Loucy (cell line): ENCODE measurements at regions not wholly inside any gene's neighbourhood (a gene's known extent, or its start where the extent isn't known, plus 50 kb on each side); places are given as distances from the start of the nearest gene placed in this dataset.

Experiments used
- H2AFZ ChIP-seq: fragments of 200-600 bp; sonication (generic); 2 replicates; pipeline ENCODE4 v1.6.0; 2016; ENCODE audit warnings: antibody characterized with exemption, mild to moderate bottlenecking, low read length, moderate library complexity
- H3F3A ChIP-seq: fragments of 200-600 bp; 2 replicates; pipeline ENCODE4 v1.6.0; 2016; ENCODE audit warnings: antibody characterized with exemption, low read depth, mild to moderate bottlenecking
- H3K27me3 ChIP-seq: fragments of 200-600 bp; sonication (generic); 2 replicates; pipeline ENCODE4 v1.6.1; 2014; ENCODE audit warnings: low read length, mild to moderate bottlenecking; ENCODE audit not compliant: insufficient read depth, poor library complexity, severe bottlenecking
- H3K36me3 ChIP-seq: fragments of 200-600 bp; sonication (generic); 2 replicates; pipeline ENCODE4 v1.6.1; 2016; ENCODE audit warnings: low read length; ENCODE audit not compliant: insufficient read depth
- H3K4me1 ChIP-seq: fragments of 200-600 bp; sonication (generic); 2 replicates; pipeline ENCODE4 v1.5.1; 2014; ENCODE audit warnings: low read length, mild to moderate bottlenecking; ENCODE audit not compliant: insufficient read depth, poor library complexity, severe bottlenecking
- H3K4me2 ChIP-seq: fragments of 200-600 bp; sonication (generic); 2 replicates; pipeline ENCODE4 v1.6.0; 2014; ENCODE audit warnings: antibody characterized with exemption, low read length, low read depth, mild to moderate bottlenecking; ENCODE audit not compliant: poor library complexity, severe bottlenecking
- H3K4me3 ChIP-seq: fragments of 200-600 bp; sonication (generic); 2 replicates; pipeline ENCODE4 v1.5.1; 2014; ENCODE audit warnings: low read length, mild to moderate bottlenecking, mixed read lengths; ENCODE audit not compliant: poor library complexity, severe bottlenecking
- H3K79me2 ChIP-seq: fragments of 200-600 bp; sonication (generic); 2 replicates; pipeline ENCODE4 v1.6.1; 2014; ENCODE audit warnings: low read length; ENCODE audit not compliant: insufficient read depth
- H3K9ac ChIP-seq: fragments of 200-600 bp; sonication (generic); 2 replicates; pipeline ENCODE4 v1.6.0; 2014; ENCODE audit warnings: mild to moderate bottlenecking, low read depth, low read length, moderate library complexity; ENCODE audit not compliant: poor library complexity, severe bottlenecking
- H3K9me2 ChIP-seq: fragments of 200-600 bp; sonication (generic); replicated peaks from 2 replicates; pipeline ENCODE4 v1.6.1; 2016; ENCODE audit warnings: low read depth, low read length, mixed read lengths
- H3K9me3 ChIP-seq: fragments of 200-600 bp; sonication (generic); 2 replicates; pipeline ENCODE4 v1.6.1; 2014; ENCODE audit warnings: mild to moderate bottlenecking, antibody characterized with exemption, low read length, low read depth; ENCODE audit not compliant: insufficient read depth
- H4K20me1 ChIP-seq: fragments of 200-600 bp; sonication (generic); 2 replicates; pipeline ENCODE4 v1.6.0; 2014; ENCODE audit warnings: antibody characterized with exemption, low read length, mild to moderate bottlenecking; ENCODE audit not compliant: insufficient read depth, poor library complexity, severe bottlenecking
- EZH2phosphoT487 ChIP-seq: fragments of 200-600 bp; IDR thresholded peaks from 2 replicates; pipeline ENCODE4 v1.6.1; 2018; ENCODE audit warnings: antibody characterized with exemption, mild to moderate bottlenecking, moderate library complexity, borderline replicate concordance
- TF ChIP-seq, protein P1 (sequence below): fragments of 200-600 bp; sonication (generic); conservative IDR thresholded peaks from 2 replicates; pipeline ENCODE4 v1.5.1; 2014; ENCODE audit warnings: mild to moderate bottlenecking, antibody characterized with exemption, low read length

DNA sequence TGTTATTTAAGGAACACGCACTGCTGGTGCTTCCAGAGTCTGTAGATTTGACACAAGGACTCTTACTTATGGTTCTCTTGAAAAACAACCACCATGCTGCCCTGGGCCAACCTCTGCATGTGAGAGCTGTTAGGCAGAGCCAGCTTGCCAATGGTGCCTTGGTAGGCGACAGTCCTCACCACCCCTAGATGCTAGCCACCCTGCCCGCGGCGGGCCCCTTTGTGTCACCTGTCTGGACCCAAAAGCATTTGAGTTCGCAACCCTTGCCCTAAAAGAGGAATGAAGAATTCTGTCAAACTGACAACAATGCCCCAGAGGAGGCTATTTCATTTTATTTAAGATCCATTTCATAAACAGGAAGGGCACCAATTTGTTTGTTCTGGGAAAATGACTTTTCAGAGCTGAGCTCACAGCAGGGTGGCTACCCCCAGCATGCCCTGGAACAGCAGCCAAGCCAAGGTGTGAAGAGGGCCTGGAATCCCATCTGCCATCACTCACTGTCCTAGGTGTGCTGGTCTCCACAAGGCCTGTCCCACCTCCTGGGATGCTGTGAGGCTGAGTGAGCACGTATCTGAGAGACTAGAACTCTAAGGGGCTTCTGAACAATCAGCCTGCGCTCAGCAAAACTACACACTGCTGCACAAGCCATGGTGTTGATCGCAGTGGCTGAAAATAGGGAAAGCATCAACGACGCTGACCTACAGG is 63.8 kb upstream of the FZD10 start:
- no peaks in the 10 kb centered on the region for H3K79me2 ChIP-seq
- no peaks in the 10 kb centered on the region for H3F3A ChIP-seq
- H2AFZ ChIP-seq, result no peak overlapping the region
- no peaks in the 10 kb centered on the region for H3K27me3 ChIP-seq
- H4K20me1 ChIP-seq, result no peaks in the 10 kb centered on the region
- H3K9me2 ChIP-seq, result no peaks in the 10 kb centered on the region
- H3K9ac ChIP-seq, result no peak overlapping the region
- no peak overlapping the region for H3K4me2 ChIP-seq
- no peaks in the 10 kb centered on the region for H3K9me3 ChIP-seq
- no peaks in the 10 kb centered on the region for H3K4me1 ChIP-seq
- no peak for TF ChIP-seq EZH2phosphoT487
- TF ChIP-seq, protein P1, sequence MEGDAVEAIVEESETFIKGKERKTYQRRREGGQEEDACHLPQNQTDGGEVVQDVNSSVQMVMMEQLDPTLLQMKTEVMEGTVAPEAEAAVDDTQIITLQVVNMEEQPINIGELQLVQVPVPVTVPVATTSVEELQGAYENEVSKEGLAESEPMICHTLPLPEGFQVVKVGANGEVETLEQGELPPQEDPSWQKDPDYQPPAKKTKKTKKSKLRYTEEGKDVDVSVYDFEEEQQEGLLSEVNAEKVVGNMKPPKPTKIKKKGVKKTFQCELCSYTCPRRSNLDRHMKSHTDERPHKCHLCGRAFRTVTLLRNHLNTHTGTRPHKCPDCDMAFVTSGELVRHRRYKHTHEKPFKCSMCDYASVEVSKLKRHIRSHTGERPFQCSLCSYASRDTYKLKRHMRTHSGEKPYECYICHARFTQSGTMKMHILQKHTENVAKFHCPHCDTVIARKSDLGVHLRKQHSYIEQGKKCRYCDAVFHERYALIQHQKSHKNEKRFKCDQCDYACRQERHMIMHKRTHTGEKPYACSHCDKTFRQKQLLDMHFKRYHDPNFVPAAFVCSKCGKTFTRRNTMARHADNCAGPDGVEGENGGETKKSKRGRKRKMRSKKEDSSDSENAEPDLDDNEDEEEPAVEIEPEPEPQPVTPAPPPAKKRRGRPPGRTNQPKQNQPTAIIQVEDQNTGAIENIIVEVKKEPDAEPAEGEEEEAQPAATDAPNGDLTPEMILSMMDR, result no peak
- no peaks in the 10 kb centered on the region for H3K36me3 ChIP-seq
- H3K4me3 ChIP-seq, result no peak overlapping the region

GRCh38 chr12:130100634-130101362 is 61.5 kb upstream of the FZD10 start:
- H4K20me1 ChIP-seq, result no peaks in the 10 kb centered on the region
- no peaks in the 10 kb centered on the region for H3K27me3 ChIP-seq
- H3K36me3 ChIP-seq, result no peaks in the 10 kb centered on the region
- H3K4me3 ChIP-seq, result no peak overlapping the region
- H3K9me3 ChIP-seq, result no peaks in the 10 kb centered on the region
- H3K9ac ChIP-seq, result no peak overlapping the region
- H3F3A ChIP-seq, result no peaks in the 10 kb centered on the region
- TF ChIP-seq EZH2phosphoT487, result no peak
- TF ChIP-seq, protein P1, result no peak
- H2AFZ ChIP-seq, result no peak overlapping the region
- no peaks in the 10 kb centered on the region for H3K4me1 ChIP-seq
- H3K4me2 ChIP-seq, result no peak overlapping the region
- H3K79me2 ChIP-seq, result no peaks in the 10 kb centered on the region
- H3K9me2 ChIP-seq, result no peaks in the 10 kb centered on the region

DNA sequence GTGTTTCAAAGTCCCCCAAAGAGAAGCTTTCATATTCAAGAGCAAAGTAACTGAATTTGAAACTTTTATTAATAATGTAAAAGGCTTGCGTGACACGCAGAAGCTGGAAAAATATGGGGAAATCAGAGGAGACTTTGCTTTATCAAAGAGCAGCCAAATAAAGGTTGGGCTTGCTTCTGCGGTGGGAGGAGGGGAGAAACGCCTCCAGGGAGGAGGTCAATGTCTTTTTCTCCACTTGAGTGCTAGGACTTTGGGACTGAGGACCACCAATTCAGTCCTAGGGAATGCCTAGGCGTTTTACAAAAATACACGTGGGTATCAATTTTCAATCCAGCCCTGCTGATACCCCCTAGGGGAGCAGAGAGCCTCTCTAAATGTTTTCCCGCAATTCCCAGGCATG is 60.9 kb upstream of the FZD10 start:
- H4K20me1 ChIP-seq, result no peaks in the 10 kb centered on the region
- no peaks in the 10 kb centered on the region for H3K9me2 ChIP-seq
- H3F3A ChIP-seq, result no peaks in the 10 kb centered on the region
- no peaks in the 10 kb centered on the region for H3K27me3 ChIP-seq
- H2AFZ ChIP-seq, result no peak overlapping the region
- no peak overlapping the region for H3K9ac ChIP-seq
- H3K4me2 ChIP-seq, result no peak overlapping the region
- no peaks in the 10 kb centered on the region for H3K9me3 ChIP-seq
- H3K36me3 ChIP-seq, result no peaks in the 10 kb centered on the region
- TF ChIP-seq, protein P1, result no peak
- TF ChIP-seq EZH2phosphoT487, result no peak
- no peaks in the 10 kb centered on the region for H3K79me2 ChIP-seq
- H3K4me1 ChIP-seq, result no peaks in the 10 kb centered on the region
- H3K4me3 ChIP-seq, result no peak overlapping the region
